Activated CD4-positive, alpha-beta T cell treated with anti-CD3 and anti-CD28 coated beads, Interleukin-2, amount 50 U/mL, for 24 hours (primary cell): ENCODE measurements at regions not wholly inside any gene's neighbourhood (a gene's known extent, or its start where the extent isn't known, plus 50 kb on each side); places are given as distances from the start of the nearest gene placed in this dataset.
"Not testable (repeated sequence)": the region's sequence is repeated elsewhere in the genome, so short reads cannot be mapped to it uniquely, and the experiment has no call there.

Experiments used
- DNase-seq, 2 donors: peaks; one replicate each; pipeline ENCODE4 v3.0.0-alpha.2; 2020; ENCODE audit warnings: low read depth in 1 of 2, low spot score in 1 of 2

- DNase-seq: no peak
Observed at GRCh38 chr13:104949840-104950740, 1585.4 kb downstream of the EFNB2 start.

- no peak for DNase-seq
Observed at GRCh38 chr13:104944176-104944575, 1591.3 kb downstream of the EFNB2 start.

- DNase-seq: no peak
Observed at GRCh38 chr13:104943331-104943730, 1592.1 kb downstream of the EFNB2 start.

GRCh38 chr13:104937881-104938280 is 1597.6 kb downstream of the EFNB2 start:
- DNase-seq: no peak

- no peak for DNase-seq
Observed at GRCh38 chr13:104936304-104936703, 1599.2 kb downstream of the EFNB2 start.

- not testable (repeated sequence) for DNase-seq
Observed at GRCh38 chr13:104920513-104920912, 1614.9 kb downstream of the EFNB2 start.

- DNase-seq: no peak
Observed at GRCh38 chr13:104920091-104920490, 1615.4 kb downstream of the EFNB2 start.

- DNase-seq: no peak
Observed at GRCh38 chr13:104900191-104900817, 1635.2 kb downstream of the EFNB2 start.

- no peak for DNase-seq
Observed at GRCh38 chr13:104898484-104898883, 1637.0 kb downstream of the EFNB2 start.

- DNase-seq: no peak
Observed at GRCh38 chr13:104895521-104895920, 1639.9 kb downstream of the EFNB2 start.

- DNase-seq: no peak
Observed at GRCh38 chr13:104875038-104875754, 1660.3 kb downstream of the EFNB2 start.

- no peak for DNase-seq
Observed at GRCh38 chr13:104872153-104872552, 1663.3 kb downstream of the EFNB2 start.

- DNase-seq: no peak
Observed at GRCh38 chr13:104871456-104871855, 1664.0 kb downstream of the EFNB2 start.

- no peak for DNase-seq
Observed at GRCh38 chr13:104869501-104869900, 1666.0 kb downstream of the EFNB2 start.

GRCh38 chr13:104868806-104869205 is 1666.7 kb downstream of the EFNB2 start:
- no peak for DNase-seq

GRCh38 chr13:104855581-104855980 is 1679.9 kb downstream of the EFNB2 start:
- no peak for DNase-seq

- no peak for DNase-seq
Observed at GRCh38 chr13:104854698-104855097, 1680.8 kb downstream of the EFNB2 start.

- no peak for DNase-seq
Observed at GRCh38 chr13:104854007-104854406, 1681.5 kb downstream of the EFNB2 start.

- no peak for DNase-seq
Observed at GRCh38 chr13:104847922-104848321, 1687.5 kb downstream of the EFNB2 start.

GRCh38 chr13:104843401-104843800 is 1692.1 kb downstream of the EFNB2 start:
- no peak for DNase-seq

- no peak for DNase-seq
Observed at GRCh38 chr13:104841110-104841509, 1694.4 kb downstream of the EFNB2 start.

- no peak for DNase-seq
Observed at GRCh38 chr13:104837756-104838155, 1697.7 kb downstream of the EFNB2 start.
